Anterior cingulate cortex (tissue), 58 donors: ENCODE measurements at regions not wholly inside any gene's neighbourhood (a gene's known extent, or its start where the extent isn't known, plus 50 kb on each side); places are given as distances from the start of the nearest gene placed in this dataset.
"Not testable (repeated sequence)": the region's sequence is repeated elsewhere in the genome, so short reads cannot be mapped to it uniquely, and the experiment has no call there.

Source experiments
- DNase-seq, 58 donors: peaks; one replicate each; lab custom pipeline; 2025; lab: John Stamatoyannopoulos, UW

GRCh38 chr13:64680739-64681138 is 2549.4 kb downstream of the PCDH9 start:
- no peak for DNase-seq

- no peak for DNase-seq
Measured at GRCh38 chr13:64675255-64675892, 2554.8 kb downstream of the PCDH9 start.

DNA sequence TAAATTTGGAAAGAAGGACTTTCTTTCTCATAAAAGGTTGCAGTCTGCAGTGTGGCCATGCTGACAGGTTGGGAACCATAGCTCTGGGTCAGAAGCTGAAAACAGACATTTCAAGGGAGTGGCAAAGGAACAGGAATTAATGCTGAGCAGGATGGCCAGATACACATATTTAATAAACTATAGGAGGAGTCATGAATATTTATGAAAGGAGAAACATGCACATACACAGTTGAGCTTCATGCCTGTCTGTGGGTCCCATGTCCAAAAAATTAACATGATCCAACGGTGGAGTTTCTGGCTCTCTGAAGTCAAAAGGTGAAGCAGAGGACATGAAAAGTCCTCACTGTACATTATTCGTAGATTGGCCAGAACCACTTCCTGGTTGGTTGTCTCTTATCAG is 2556.0 kb downstream of the PCDH9 start:
- DNase-seq = no peak

- no peak for DNase-seq
Measured at GRCh38 chr13:64672751-64673150, 2557.4 kb downstream of the PCDH9 start.

GRCh38 chr13:64662887-64663593 is 2567.1 kb downstream of the PCDH9 start:
- DNase-seq = no peak

- DNase-seq = no peak
Measured at GRCh38 chr13:64648293-64648692, 2581.8 kb downstream of the PCDH9 start.

- DNase-seq = no peak
Measured at GRCh38 chr13:64643066-64643465, 2587.1 kb downstream of the PCDH9 start.

DNA sequence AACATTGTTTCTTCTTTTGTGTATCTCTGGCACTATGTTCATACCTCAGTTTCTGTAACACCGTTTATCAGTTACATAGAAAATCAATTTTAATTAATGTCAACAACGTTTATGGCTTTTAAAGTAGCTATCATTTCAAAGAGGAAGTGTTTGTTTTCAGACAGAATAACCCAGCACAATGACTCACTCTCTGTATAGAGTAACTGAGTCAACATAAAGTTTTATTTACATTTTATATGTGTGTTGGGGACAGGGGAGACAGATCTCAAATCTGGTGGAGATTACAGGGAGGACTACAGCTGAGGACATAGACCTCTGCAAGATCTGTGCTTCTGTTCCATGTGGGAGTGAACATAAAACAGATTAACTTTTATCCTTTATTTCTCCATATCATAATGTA is 2590.1 kb downstream of the PCDH9 start:
- no peak for DNase-seq

DNA sequence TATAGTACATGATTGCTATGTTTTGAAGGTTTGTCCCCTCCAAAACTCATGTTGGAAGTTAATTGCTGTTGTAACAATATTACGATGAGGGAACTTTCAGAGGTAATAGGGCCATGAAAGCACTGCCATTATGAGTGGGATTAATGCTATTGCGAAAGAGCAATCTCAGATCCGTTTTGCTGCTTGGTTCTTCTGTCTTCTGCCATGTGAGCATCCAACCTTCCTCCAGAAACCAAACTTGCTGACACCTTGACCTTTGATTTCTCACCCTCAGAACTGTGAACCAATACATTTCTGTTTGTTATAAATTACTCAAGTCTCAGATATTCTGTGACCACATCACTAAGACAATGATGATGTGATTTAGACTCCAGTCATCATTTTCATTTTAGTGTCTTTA is 2590.9 kb downstream of the PCDH9 start:
- no peak for DNase-seq

GRCh38 chr13:64633948-64634347 is 2596.2 kb downstream of the PCDH9 start:
- DNase-seq = no peak

DNA sequence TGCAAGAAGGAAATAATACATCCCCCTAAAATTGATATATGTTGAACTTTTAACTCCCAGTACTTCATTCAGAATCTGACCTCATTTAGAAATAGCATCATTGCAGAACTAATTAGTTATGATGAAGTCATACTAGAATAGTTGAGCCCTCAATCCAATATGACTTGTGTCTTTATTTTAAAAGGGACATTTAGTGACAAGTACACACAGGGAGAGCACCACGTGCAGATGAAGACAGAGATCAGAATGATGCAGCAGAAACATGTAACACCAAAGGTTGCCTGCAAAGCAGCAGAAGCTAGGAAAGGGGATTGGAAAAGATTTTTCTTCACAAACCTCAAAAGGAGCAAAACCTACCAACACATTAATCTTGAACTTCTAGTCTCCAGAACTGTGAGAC is 2602.5 kb downstream of the PCDH9 start:
- DNase-seq = no peak

DNA sequence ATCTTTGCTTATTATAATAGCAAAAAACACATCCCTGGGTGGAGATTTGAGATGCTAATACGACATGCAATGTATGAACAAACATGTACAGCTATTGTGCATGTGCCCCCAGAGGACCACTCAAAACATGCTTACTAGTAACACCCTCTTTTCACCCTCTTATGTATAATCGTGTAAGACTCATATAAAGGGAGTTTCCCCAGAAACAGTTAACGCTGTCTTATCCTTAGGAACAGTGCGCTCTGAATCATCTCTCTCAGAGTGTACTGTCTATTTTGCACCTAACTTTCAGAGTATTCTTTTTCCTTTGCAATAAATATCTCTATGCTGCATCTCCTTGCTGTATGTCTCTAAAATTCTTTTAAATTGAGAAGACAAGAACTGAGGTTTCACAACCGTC is 2604.0 kb downstream of the PCDH9 start:
- DNase-seq = no peak

DNA sequence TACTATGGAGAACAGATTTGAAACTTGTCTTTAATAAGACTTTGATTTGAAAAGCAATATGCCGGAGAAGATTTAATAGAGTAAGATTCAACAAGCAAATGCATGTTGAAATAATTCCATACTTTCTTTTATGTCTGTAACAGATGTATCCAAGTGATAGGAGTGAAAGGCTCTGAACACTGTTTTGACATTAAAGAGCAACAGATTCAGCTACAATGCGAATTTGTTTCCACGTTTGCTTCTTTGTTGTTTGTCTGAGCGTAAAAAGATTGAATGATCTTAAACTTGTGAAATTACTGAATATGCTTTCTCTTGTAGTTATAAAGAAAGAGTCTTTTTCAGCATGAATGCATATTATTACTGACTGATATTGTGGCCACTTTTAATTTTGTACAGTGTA is 2612.9 kb downstream of the PCDH9 start:
- no peak for DNase-seq

GRCh38 chr13:64591971-64592370 is 2638.2 kb downstream of the PCDH9 start:
- DNase-seq = no peak

- DNase-seq = no peak
Measured at GRCh38 chr13:64579331-64579730, 2650.8 kb downstream of the PCDH9 start.

DNA sequence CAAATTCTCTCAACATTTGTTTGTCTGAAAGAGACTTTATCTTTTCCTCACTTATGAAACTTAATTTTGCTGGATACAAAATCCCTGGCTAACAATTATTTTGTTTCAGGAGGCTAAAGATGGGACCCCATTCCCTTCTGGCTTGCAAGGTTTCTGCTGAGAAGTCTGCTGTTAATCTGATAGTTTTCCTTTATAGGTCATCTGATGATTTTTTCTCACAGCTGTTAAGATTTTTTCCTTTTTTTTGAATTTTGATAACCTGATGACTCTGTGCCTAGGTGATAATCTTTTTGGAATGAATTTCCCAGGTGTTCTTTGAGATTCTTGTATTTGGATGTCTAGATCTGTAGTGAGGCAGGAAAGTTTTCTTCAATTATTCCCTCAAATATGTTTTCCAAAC is 2661.4 kb downstream of the PCDH9 start:
- no peak for DNase-seq

DNA sequence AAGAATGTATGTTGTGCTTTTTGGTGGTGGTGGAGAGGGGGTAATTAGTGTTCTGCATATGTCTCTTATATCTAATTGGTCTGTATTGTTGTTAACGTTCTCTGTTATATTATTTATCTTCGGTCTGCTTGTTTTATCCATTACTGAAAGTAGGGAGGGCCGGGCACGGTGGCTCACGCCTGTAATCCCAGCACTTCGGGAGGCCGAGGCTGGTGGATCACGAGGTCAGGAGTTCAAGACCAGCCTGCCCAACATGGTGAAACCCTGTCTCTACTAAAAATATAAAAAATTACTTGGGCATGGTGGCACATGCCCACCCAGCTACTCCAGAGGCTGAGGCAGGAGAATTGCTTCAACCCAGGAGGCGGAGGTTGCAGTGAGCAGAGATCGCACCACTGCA is 2672.1 kb downstream of the PCDH9 start:
- not testable (repeated sequence) for DNase-seq

DNA sequence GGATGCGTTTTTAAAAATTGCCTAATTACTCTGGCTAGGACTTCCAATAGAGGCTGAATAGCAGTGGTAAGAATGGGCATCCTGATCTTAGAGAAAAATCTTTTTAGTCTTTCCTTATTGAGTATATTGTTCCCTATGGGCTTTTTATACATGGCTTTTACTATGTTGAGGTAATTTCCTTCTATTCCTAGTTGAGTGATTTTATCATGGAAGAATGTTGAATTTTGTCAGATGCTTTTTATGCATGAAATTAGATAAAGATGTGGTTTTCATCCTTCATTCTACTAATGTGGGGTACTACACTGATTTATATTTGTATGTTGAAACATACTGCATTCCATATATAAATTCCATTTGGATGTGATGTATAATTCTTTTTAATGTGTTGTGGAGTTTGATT is 2673.8 kb downstream of the PCDH9 start:
- DNase-seq = no peak

GRCh38 chr13:64553411-64554129 is 2676.6 kb downstream of the PCDH9 start:
- no peak for DNase-seq

- DNase-seq = no peak
Measured at GRCh38 chr13:64551755-64552154, 2678.4 kb downstream of the PCDH9 start.

DNA sequence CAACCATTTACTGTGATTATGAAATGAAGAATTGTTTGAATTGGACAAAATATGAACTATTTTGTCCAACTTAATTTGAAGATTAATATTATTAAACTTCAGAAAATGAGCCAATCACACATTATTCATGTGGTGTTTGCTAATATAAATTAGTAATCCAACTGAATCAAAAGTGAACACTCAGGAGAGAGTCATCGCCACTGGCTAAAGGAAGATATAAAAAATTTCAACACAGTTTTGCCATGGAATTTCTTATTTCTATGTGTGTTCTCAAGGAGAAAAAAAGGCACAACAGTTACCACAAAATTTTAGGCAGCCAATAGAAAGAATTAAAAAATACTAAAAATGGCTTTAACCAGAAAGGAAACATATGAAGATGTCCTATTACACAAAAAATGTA is 2683.8 kb downstream of the PCDH9 start:
- DNase-seq = no peak

DNA sequence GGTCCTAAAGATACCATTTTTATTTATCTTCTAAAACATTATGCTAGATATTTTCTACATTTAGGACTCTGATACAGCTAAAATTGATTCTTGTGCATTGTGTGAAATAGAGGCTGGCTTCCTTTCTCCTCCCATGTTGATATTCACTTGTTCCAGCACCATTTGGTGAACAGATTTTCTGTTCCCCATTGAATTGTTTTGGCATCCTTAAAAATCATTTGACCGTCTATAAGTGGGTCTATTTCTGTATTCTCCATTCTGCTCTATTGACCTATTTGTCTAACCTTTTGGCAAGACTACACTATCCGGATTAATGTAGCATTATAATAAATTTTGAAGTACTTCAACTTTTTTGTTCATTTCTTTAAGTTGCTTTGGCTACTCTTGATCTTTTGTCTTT is 2689.2 kb downstream of the PCDH9 start:
- no peak for DNase-seq
